H1 (cell line): ENCODE measurements at regions not wholly inside any gene's neighbourhood (a gene's known extent, or its start where the extent isn't known, plus 50 kb on each side); places are given as distances from the start of the nearest gene placed in this dataset.
"Not testable (repeated sequence)": the region's sequence is repeated elsewhere in the genome, so short reads cannot be mapped to it uniquely, and the experiment has no call there.

Source experiments
- CTCF ChIA-PET: fragments of 300-600 bp; sonication (Branson Sonifier 250); formaldehyde crosslinking; loops from one replicate; lab custom pipeline; 2021; ENCODE audit not compliant: partially characterized antibody; lab: Charles Lee
- POLR2A ChIA-PET: fragments of 300-600 bp; sonication (Branson Sonifier 250); formaldehyde crosslinking; loops from one replicate; lab custom pipeline; 2021; ENCODE audit warnings: inconsistent platforms; ENCODE audit not compliant: partially characterized antibody; lab: Charles Lee
- DNase-seq, 2 experiments: peaks; one replicate each; pipeline versions ENCODE4 v3.0.0 to v3.0.0-alpha.2; 2010 to 2022; ENCODE audit warnings: low spot score in 2 of 2, low read depth in 1 of 2, mixed read lengths in 1 of 2
- FAIRE-seq: peaks from 2 replicates; lab custom pipeline; 2011; peaks lifted over from hg19 to GRCh38; lab: Jason Lieb, UNC
- H2AFZ ChIP-seq: 2 replicates; pipeline ENCODE4 v1.8.1; 2012; ENCODE audit warnings: low read length, inconsistent platforms
- H2AK5ac ChIP-seq: 2 replicates; pipeline ENCODE4 v1.6.1; 2013; ENCODE audit warnings: low read depth, low read length
- H2BK120ac ChIP-seq: replicated peaks from 2 replicates; pipeline ENCODE3; 2013; ENCODE audit warnings: low read depth, low read length, inconsistent platforms
- H2BK12ac ChIP-seq: 2 replicates; pipeline ENCODE4 v1.6.1; 2013; ENCODE audit warnings: low read depth, low read length
- H2BK15ac ChIP-seq: 2 replicates; pipeline ENCODE4 v1.6.1; 2013; ENCODE audit warnings: low read length
- H2BK20ac ChIP-seq: 2 replicates; pipeline ENCODE4 v1.6.1; 2013; ENCODE audit warnings: low read length
- H2BK5ac ChIP-seq: 2 replicates; pipeline ENCODE4 v1.6.1; 2013; ENCODE audit warnings: low read depth, low read length
- H3K14ac ChIP-seq: 2 replicates; pipeline ENCODE4 v1.6.1; 2013; ENCODE audit warnings: inconsistent platforms; ENCODE audit not compliant: insufficient read length
- H3K18ac ChIP-seq: 2 replicates; pipeline ENCODE4 v1.6.1; 2013; ENCODE audit warnings: low read length; ENCODE audit errors: extremely low read depth
- H3K23ac ChIP-seq: 2 replicates; pipeline ENCODE4 v1.6.1; 2013; ENCODE audit warnings: inconsistent platforms; ENCODE audit not compliant: insufficient read length
- H3K23me2 ChIP-seq: 2 replicates; pipeline ENCODE4 v1.6.1; 2013; ENCODE audit warnings: low read depth, low read length
- H3K27ac ChIP-seq: 2 replicates; pipeline ENCODE4 v1.6.1; 2011; ENCODE audit warnings: low read depth, low read length, inconsistent platforms
- H3K27me3 ChIP-seq, 4 experiments: replicated peaks in 1 of 4; 1 replicate in 1 of 4; 2 replicates in 3 of 4; pipeline versions ENCODE4 v1.6.1 to v1.8.1; 2011 to 2013; ENCODE audit warnings: low read length in 3 of 4, mild to moderate bottlenecking in 3 of 4, inconsistent platforms in 2 of 4, mixed read lengths in 2 of 4, moderate library complexity in 1 of 4; ENCODE audit not compliant: control insufficient read depth in 3 of 4, insufficient read depth in 3 of 4; ENCODE audit errors: extremely low read depth in 1 of 4
- H3K36me3 ChIP-seq, 4 experiments: 2 replicates each; pipeline versions ENCODE4 v1.6.1 to v1.8.1; 2011 to 2013; ENCODE audit warnings: mild to moderate bottlenecking in 4 of 4, low read length in 3 of 4, moderate library complexity in 2 of 4, control low read depth in 1 of 4, inconsistent platforms in 1 of 4; ENCODE audit not compliant: insufficient read depth in 4 of 4, control insufficient read depth in 2 of 4
- H3K4ac ChIP-seq: replicated peaks from 2 replicates; pipeline ENCODE3; 2013; ENCODE audit warnings: low read length, low read depth, mixed read lengths, inconsistent platforms; ENCODE audit not compliant: insufficient read length
- H3K4me1 ChIP-seq, 4 experiments: replicated peaks in 1 of 4; 1 replicate in 1 of 4; 2 replicates in 3 of 4; pipeline versions ENCODE4 v1.6.1 to v1.8.1; 2011 to 2013; ENCODE audit warnings: low read length in 3 of 4, inconsistent platforms in 2 of 4, mixed read lengths in 1 of 4; ENCODE audit not compliant: insufficient read depth in 4 of 4, control insufficient read depth in 3 of 4
- H3K4me2 ChIP-seq, 2 experiments: 2 replicates each; pipeline versions ENCODE4 v1.6.1 to v1.8.1; 2011 to 2013; ENCODE audit warnings: low read depth in 2 of 2, low read length in 2 of 2, control low read depth in 1 of 2, inconsistent platforms in 1 of 2, mild to moderate bottlenecking in 1 of 2; ENCODE audit not compliant: insufficient read depth in 1 of 2
- H3K4me3 ChIP-seq, 4 experiments: fragments of 200-600, 300-600 bp in 1 of 4; sonication (generic), shearing (Covaris generic), sonication (Bioruptor Twin) in 1 of 4; 2 replicates each; pipeline versions ENCODE4 v1.5.1 to v1.8.1; 2011 to 2016; ENCODE audit warnings: low read length in 4 of 4, low read depth in 3 of 4, control low read depth in 2 of 4, inconsistent platforms in 2 of 4, mild to moderate bottlenecking in 2 of 4, mixed read lengths in 1 of 4, moderate library complexity in 1 of 4; ENCODE audit not compliant: insufficient read depth in 2 of 4; ENCODE audit errors: extremely low read depth in 1 of 4
- H3K56ac ChIP-seq: replicated peaks from 2 replicates; pipeline ENCODE3; 2013; ENCODE audit warnings: low read depth, mild to moderate bottlenecking, mixed read lengths, low read length, inconsistent platforms; ENCODE audit not compliant: insufficient read length
- H3K79me1 ChIP-seq: 2 replicates; pipeline ENCODE4 v1.6.1; 2013; ENCODE audit warnings: low read depth, low read length, control low read depth
- H3K79me2 ChIP-seq, 2 experiments: 2 replicates each; pipeline versions ENCODE4 v1.6.1 to v1.8.1; 2012 to 2013; ENCODE audit warnings: low read length in 2 of 2, mild to moderate bottlenecking in 2 of 2, inconsistent platforms in 1 of 2; ENCODE audit not compliant: insufficient read depth in 2 of 2, control insufficient read depth in 1 of 2
- H3K9ac ChIP-seq, 4 experiments: replicated peaks in 1 of 4; 1 replicate in 1 of 4; 2 replicates in 3 of 4; pipeline versions ENCODE4 v1.6.1 to v1.8.1; 2011 to 2013; ENCODE audit warnings: low read depth in 3 of 4, low read length in 3 of 4, control low read depth in 2 of 4, mild to moderate bottlenecking in 2 of 4, moderate library complexity in 2 of 4, inconsistent platforms in 1 of 4; ENCODE audit errors: extremely low read depth in 1 of 4
- H3K9me3 ChIP-seq, 2 experiments: 2 replicates each; pipeline versions ENCODE4 v1.6.1 to v1.8.1; 2012 to 2013; ENCODE audit warnings: mild to moderate bottlenecking in 2 of 2, moderate library complexity in 2 of 2, control low read depth in 1 of 2, inconsistent platforms in 1 of 2, low read depth in 1 of 2, low read length in 1 of 2, mixed read lengths in 1 of 2; ENCODE audit not compliant: insufficient read depth in 2 of 2
- H4K20me1 ChIP-seq, 2 experiments: replicated peaks in 1 of 2; 2 replicates each; pipeline versions ENCODE3 to v1.8.1; 2011 to 2013; ENCODE audit warnings: inconsistent platforms in 2 of 2, low read length in 2 of 2, mild to moderate bottlenecking in 1 of 2; ENCODE audit not compliant: insufficient read depth in 2 of 2, control insufficient read depth in 1 of 2
- H4K5ac ChIP-seq: 2 replicates; pipeline ENCODE4 v1.6.1; 2013; ENCODE audit warnings: low read length, low read depth, mixed read lengths, inconsistent platforms; ENCODE audit not compliant: insufficient read length
- H4K8ac ChIP-seq: 2 replicates; pipeline ENCODE4 v1.8.0; 2013; ENCODE audit warnings: mild to moderate bottlenecking, moderate library complexity, low read length, inconsistent platforms; ENCODE audit not compliant: insufficient read depth; ENCODE audit errors: extremely low read depth
- H4K91ac ChIP-seq: replicated peaks from 2 replicates; pipeline ENCODE3; 2013; ENCODE audit warnings: low read length, mixed read lengths, inconsistent platforms; ENCODE audit not compliant: insufficient read length
- HDAC6 ChIP-seq: IDR thresholded peaks from one replicate; pipeline ENCODE4 v1.7.1; 2012; ENCODE audit warnings: low read depth, mild to moderate bottlenecking, inconsistent platforms, low read length, moderate library complexity
- PHF8 ChIP-seq: fragments of 200-600 bp; sonication (generic); conservative IDR thresholded peaks from 2 replicates; pipeline ENCODE4 v1.7.1; 2012; ENCODE audit warnings: low read depth, mild to moderate bottlenecking, inconsistent platforms, low read length, moderate library complexity
- WGBS, 2 experiments: shearing (Covaris generic) in 1 of 2; methylation state at CpG; one replicate each; pipeline versions ENCODE4 v1.1.6 to v1.1.7; 2013 to 2015; ENCODE audit warnings: low lambda C conversion rate in 2 of 2, mixed read lengths in 2 of 2, inconsistent platforms in 1 of 2, low coverage in 1 of 2, missing lambda C conversion rate in 1 of 2; ENCODE audit not compliant: insufficient replicate concordance in 2 of 2, insufficient coverage in 1 of 2, insufficient read length in 1 of 2; ENCODE audit errors: extremely low coverage in 1 of 2, missing lambda C conversion rate in 1 of 2; 5-methylcytosine and 5-hydroxymethylcytosine counted together

- Histone ChIP-seq H3K4ac (no peak overlapping the region), H3K56ac (no peak overlapping the region), H3K36me3 (no peaks in the 10 kb centered on the region), H2AFZ (no peak overlapping the region), H4K20me1 (no peaks in the 10 kb centered on the region), H4K5ac (no peak overlapping the region), H3K79me1 (no peaks in the 10 kb centered on the region), H2BK5ac (no peak overlapping the region), H2BK120ac (no peak overlapping the region), H3K27ac (no peak overlapping the region), H3K18ac (no peak overlapping the region), H2BK12ac (no peak overlapping the region), H2BK15ac (no peak overlapping the region), H3K79me2 (no peaks in the 10 kb centered on the region), H2AK5ac (no peak overlapping the region), H3K23me2 (no peaks in the 10 kb centered on the region), H3K9ac (no peak overlapping the region), H3K9me3 (no peaks in the 10 kb centered on the region), H3K23ac (no peak overlapping the region), H3K4me1 (no peaks in the 10 kb centered on the region), H4K8ac (no peak overlapping the region), H2BK20ac (no peak overlapping the region), H3K4me2 (no peak overlapping the region), H3K4me3 (no peak overlapping the region), H4K91ac (no peak overlapping the region), H3K14ac (no peak overlapping the region), H3K27me3 (no peaks in the 10 kb centered on the region)
- no peak for TF ChIP-seq PHF8
- TF ChIP-seq HDAC6: no peak
- DNase-seq (no peak), FAIRE-seq (no peak)
- CTCF ChIA-PET: interaction anchor here (0.5 to 1.6 kb wide), 2 partner anchors 16 to 126 kb away, joined by 3 to 4 read pairs; no protein-coding TSS in a partner anchor
- 44% methylated on average over 2 of the region's 2 CpGs; no CpG with 5 or more reads in 1 of the 2 experiments for WGBS, 2 experiments
- POLR2A ChIA-PET: no interaction called here
Measured at GRCh38 chr14:52146504-52146903, 77.6 kb upstream of the NID2 start.

DNA sequence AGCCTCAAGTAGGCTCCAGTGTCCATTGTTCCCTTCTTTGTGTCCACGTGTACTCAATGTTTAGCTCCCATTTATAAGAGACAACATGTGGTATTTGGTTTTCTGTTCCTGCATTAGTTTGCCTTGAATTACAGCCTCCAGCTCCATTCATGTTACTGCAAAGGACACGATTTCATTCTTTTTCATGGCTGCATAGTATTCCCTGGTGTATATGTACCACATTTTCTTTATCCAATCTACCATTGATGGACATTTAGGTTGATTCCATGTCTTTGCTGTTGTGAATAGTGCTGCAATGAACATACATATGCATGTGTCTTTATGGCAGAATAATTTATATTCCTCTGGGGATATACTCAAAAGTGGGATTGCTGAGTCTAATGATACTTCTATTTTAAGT, 75.2 kb upstream of the NID2 start:
- H3K4me3 ChIP-seq, H3K18ac ChIP-seq, H2BK120ac ChIP-seq, H3K9ac ChIP-seq, H2BK5ac ChIP-seq, H2AK5ac ChIP-seq, DNase-seq, H4K20me1 ChIP-seq, H3K9me3 ChIP-seq, H3K79me1 ChIP-seq, H3K79me2 ChIP-seq, H2BK12ac ChIP-seq, H3K4me2 ChIP-seq, POLR2A ChIA-PET, H3K27me3 ChIP-seq, H2AFZ ChIP-seq, H3K36me3 ChIP-seq, H3K27ac ChIP-seq, H3K23me2 ChIP-seq, H3K23ac ChIP-seq, FAIRE-seq, H2BK15ac ChIP-seq, H3K56ac ChIP-seq, H3K14ac ChIP-seq, H4K5ac ChIP-seq, H3K4me1 ChIP-seq, H4K91ac ChIP-seq, H4K8ac ChIP-seq, H3K4ac ChIP-seq, H2BK20ac ChIP-seq: not testable (repeated sequence)
- CTCF ChIA-PET: interaction anchor here (0.6 to 0.9 kb wide), 3 partner anchors 27 to 413 kb away, joined by 3 to 5 read pairs (median 4); no protein-coding TSS in a partner anchor
- 90% methylated on average over 2 of the region's 2 CpGs; no CpG with 5 or more reads in 1 of the 2 experiments for WGBS, 2 experiments
